ENCODE measurements at regions not wholly inside any gene's neighbourhood (a gene's known extent, or its start where the extent isn't known, plus 50 kb on each side); places are given as distances from the start of the nearest gene placed in this dataset.
"Not testable (repeated sequence)": the region's sequence is repeated elsewhere in the genome, so short reads cannot be mapped to it uniquely, and the experiment has no call there.

GRCh38 chr18:39209173-39209572, 1643.6 kb upstream of the CELF4 start:
- H4K20me1 ChIP-seq (ENCODE audit: insufficient read depth, low read length) = no peaks in the 10 kb centered on the region
- no peak overlapping the region for H3K27ac ChIP-seq (ENCODE audit: low read depth, low read length)
- no peaks in the 10 kb centered on the region for H3K79me2 ChIP-seq (ENCODE audit: insufficient read depth, low read length)
- H3K27ac Mint-ChIP-seq (ENCODE audit: unreplicated experiment) = no peak overlapping the region
- H3K4me3 Mint-ChIP-seq (ENCODE audit: unreplicated experiment) = no peak overlapping the region
- no peaks in the 10 kb centered on the region for H3K36me3 Mint-ChIP-seq (ENCODE audit: low read depth, unreplicated experiment)
- no peaks in the 10 kb centered on the region for H3K4me1 ChIP-seq (ENCODE audit: insufficient read depth, low read length)
- no peaks in the 10 kb centered on the region for H3K36me3 ChIP-seq (ENCODE audit: insufficient read depth, low read length)
- no peaks in the 10 kb centered on the region for H3K9me3 ChIP-seq (ENCODE audit: insufficient read depth, low read depth, low read length)
- TF ChIP-seq EZH2 (IDR thresholded peaks at IDR 0.05; ENCODE audit: insufficient read depth, low read length) (no peak), CTCF (IDR thresholded peaks at IDR 0.05; ENCODE audit: insufficient read depth, low read depth, low read length) (no peak)
- H3K4me1 Mint-ChIP-seq (ENCODE audit: low read depth, unreplicated experiment) = peaks cover 5% of the 10 kb centered on the region
- H3K27me3 Mint-ChIP-seq (ENCODE audit: low read depth, unreplicated experiment) = no peaks in the 10 kb centered on the region
- H2AFZ ChIP-seq (ENCODE audit: low read depth, low read length) = no peak overlapping the region
- FAIRE-seq = no peak
- H3K4me2 ChIP-seq (ENCODE audit: low read length) = no peak overlapping the region
- H3K9ac ChIP-seq (ENCODE audit: low read length) = no peak overlapping the region
- H3K27me3 ChIP-seq (ENCODE audit: insufficient read depth, low read length) = no peaks in the 10 kb centered on the region
- no peak for DNase-seq (ENCODE audit: low read depth)
- peaks cover 3% of the 10 kb centered on the region for H3K9me3 Mint-ChIP-seq (ENCODE audit: unreplicated experiment)
- no peak overlapping the region for H3K4me3 ChIP-seq (ENCODE audit: insufficient read depth, low read depth, low read length)

GRCh38 chr18:39208729-39209128, 1643.1 kb upstream of the CELF4 start:
- DNase-seq (ENCODE audit: low read depth) (no peak), FAIRE-seq (no peak)
- no peaks in the 10 kb centered on the region for H3K36me3 Mint-ChIP-seq (ENCODE audit: low read depth, unreplicated experiment)
- no peaks in the 10 kb centered on the region for H3K27me3 Mint-ChIP-seq (ENCODE audit: low read depth, unreplicated experiment)
- H2AFZ ChIP-seq (ENCODE audit: low read depth, low read length) = no peak overlapping the region
- H3K27ac ChIP-seq (ENCODE audit: low read depth, low read length) = no peak overlapping the region
- H3K9me3 ChIP-seq (ENCODE audit: insufficient read depth, low read depth, low read length) = no peaks in the 10 kb centered on the region
- H3K9me3 Mint-ChIP-seq (ENCODE audit: unreplicated experiment) = peaks cover 3% of the 10 kb centered on the region
- no peaks in the 10 kb centered on the region for H3K79me2 ChIP-seq (ENCODE audit: insufficient read depth, low read length)
- H3K4me1 ChIP-seq (ENCODE audit: insufficient read depth, low read length) = no peaks in the 10 kb centered on the region
- H3K4me1 Mint-ChIP-seq (ENCODE audit: low read depth, unreplicated experiment) = peaks cover 5% of the 10 kb centered on the region
- H3K4me3 Mint-ChIP-seq (ENCODE audit: unreplicated experiment) = no peak overlapping the region
- no peak overlapping the region for H3K27ac Mint-ChIP-seq (ENCODE audit: unreplicated experiment)
- no peaks in the 10 kb centered on the region for H3K36me3 ChIP-seq (ENCODE audit: insufficient read depth, low read length)
- no peaks in the 10 kb centered on the region for H3K27me3 ChIP-seq (ENCODE audit: insufficient read depth, low read length)
- H3K9ac ChIP-seq (ENCODE audit: low read length) = no peak overlapping the region
- no peak for TF ChIP-seq EZH2 (IDR thresholded peaks at IDR 0.05; ENCODE audit: insufficient read depth, low read length)
- TF ChIP-seq CTCF (IDR thresholded peaks at IDR 0.05; ENCODE audit: insufficient read depth, low read depth, low read length) = no peak
- H4K20me1 ChIP-seq (ENCODE audit: insufficient read depth, low read length) = no peaks in the 10 kb centered on the region
- H3K4me3 ChIP-seq (ENCODE audit: insufficient read depth, low read depth, low read length) = no peak overlapping the region
- H3K4me2 ChIP-seq (ENCODE audit: low read length) = no peak overlapping the region

GRCh38 chr18:39208190-39208589, 1642.6 kb upstream of the CELF4 start:
- Histone ChIP-seq H3K9me3 (ENCODE audit: insufficient read depth, low read depth, low read length) (no peaks in the 10 kb centered on the region), H3K27me3 (ENCODE audit: insufficient read depth, low read length) (no peaks in the 10 kb centered on the region), H3K27ac (ENCODE audit: low read depth, low read length) (no peak overlapping the region), H3K4me3 (ENCODE audit: insufficient read depth, low read depth, low read length) (no peak overlapping the region), H3K36me3 (ENCODE audit: insufficient read depth, low read length) (no peaks in the 10 kb centered on the region), H2AFZ (ENCODE audit: low read depth, low read length) (no peak overlapping the region), H4K20me1 (ENCODE audit: insufficient read depth, low read length) (no peaks in the 10 kb centered on the region), H3K79me2 (ENCODE audit: insufficient read depth, low read length) (no peaks in the 10 kb centered on the region), H3K4me2 (ENCODE audit: low read length) (no peak overlapping the region), H3K4me1 (ENCODE audit: insufficient read depth, low read length) (no peaks in the 10 kb centered on the region), H3K9ac (ENCODE audit: low read length) (no peak overlapping the region)
- H3K27me3 Mint-ChIP-seq (ENCODE audit: low read depth, unreplicated experiment) = no peaks in the 10 kb centered on the region
- no peak for TF ChIP-seq EZH2 (IDR thresholded peaks at IDR 0.05; ENCODE audit: insufficient read depth, low read length)
- TF ChIP-seq CTCF (IDR thresholded peaks at IDR 0.05; ENCODE audit: insufficient read depth, low read depth, low read length) = no peak
- no peaks in the 10 kb centered on the region for H3K36me3 Mint-ChIP-seq (ENCODE audit: low read depth, unreplicated experiment)
- H3K9me3 Mint-ChIP-seq (ENCODE audit: unreplicated experiment) = peaks cover 3% of the 10 kb centered on the region
- peak; percentile 13 for DNase-seq (ENCODE audit: low read depth)
- peaks cover 5% of the 10 kb centered on the region for H3K4me1 Mint-ChIP-seq (ENCODE audit: low read depth, unreplicated experiment)
- H3K27ac Mint-ChIP-seq (ENCODE audit: unreplicated experiment) = no peak overlapping the region
- no peak for FAIRE-seq
- H3K4me3 Mint-ChIP-seq (ENCODE audit: unreplicated experiment) = no peak overlapping the region

- not testable (repeated sequence) for H3K4me1 Mint-ChIP-seq (ENCODE audit: low read depth, unreplicated experiment); DNase-seq (ENCODE audit: low read depth); H4K20me1 ChIP-seq (ENCODE audit: insufficient read depth, low read length); H3K27ac ChIP-seq (ENCODE audit: low read depth, low read length); H2AFZ ChIP-seq (ENCODE audit: low read depth, low read length); H3K4me2 ChIP-seq (ENCODE audit: low read length); H3K27me3 ChIP-seq (ENCODE audit: insufficient read depth, low read length); H3K27me3 Mint-ChIP-seq (ENCODE audit: low read depth, unreplicated experiment); H3K9me3 Mint-ChIP-seq (ENCODE audit: unreplicated experiment); H3K27ac Mint-ChIP-seq (ENCODE audit: unreplicated experiment); H3K9me3 ChIP-seq (ENCODE audit: insufficient read depth, low read depth, low read length); H3K79me2 ChIP-seq (ENCODE audit: insufficient read depth, low read length); H3K4me3 ChIP-seq (ENCODE audit: insufficient read depth, low read depth, low read length); H3K4me3 Mint-ChIP-seq (ENCODE audit: unreplicated experiment); H3K9ac ChIP-seq (ENCODE audit: low read length); FAIRE-seq; H3K36me3 ChIP-seq (ENCODE audit: insufficient read depth, low read length); H3K36me3 Mint-ChIP-seq (ENCODE audit: low read depth, unreplicated experiment); H3K4me1 ChIP-seq (ENCODE audit: insufficient read depth, low read length)
Measured at GRCh38 chr18:39206398-39207103, 1641.0 kb upstream of the CELF4 start.
